A673 (cell line): ENCODE measurements at regions not wholly inside any gene's neighbourhood (a gene's known extent, or its start where the extent isn't known, plus 50 kb on each side); places are given as distances from the start of the nearest gene placed in this dataset.

Experiments used
- BruUV-seq: library from RNA; stranded (reverse); fragments of 400-500 nt; replicated peaks from 2 replicates; lab custom pipeline; 2021; lab: Mats Ljungman, UMichigan
- CTCF ChIA-PET: fragments of 300-600 bp; sonication (Branson Sonifier 250); formaldehyde crosslinking; loops from one replicate; lab custom pipeline; 2022; ENCODE audit warnings: antibody characterized with exemption; lab: Charles Lee
- POLR2A ChIA-PET: fragments of 300-600 bp; sonication (Branson Sonifier 250); formaldehyde crosslinking; loops from one replicate; lab custom pipeline; 2022; ENCODE audit warnings: antibody characterized with exemption; ENCODE audit not compliant: low non-redundant PET; lab: Charles Lee
- DNase-seq: peaks from one replicate; pipeline ENCODE4 v3.0.0-alpha.2; 2015; ENCODE audit warnings: low spot score
- H3K27ac ChIP-seq: fragments of 200-600 bp; sonication (generic); 2 replicates; pipeline ENCODE4 v1.5.1; 2016; ENCODE audit warnings: mixed run types, low read depth, mild to moderate bottlenecking, mixed read lengths, antibody characterized with exemption, low read length; ENCODE audit not compliant: poor library complexity, severe bottlenecking
- H3K27me3 ChIP-seq: fragments of 200-600 bp; sonication (generic); replicated peaks from 2 replicates; pipeline ENCODE4 v1.6.1; 2017; ENCODE audit warnings: mixed run types, low read depth, mild to moderate bottlenecking, mixed read lengths, antibody characterized with exemption, low read length; ENCODE audit not compliant: insufficient read depth, poor library complexity
- H3K36me3 ChIP-seq: fragments of 200-600 bp; sonication (generic); 2 replicates; pipeline ENCODE4 v1.6.1; 2016; ENCODE audit warnings: mixed run types, mild to moderate bottlenecking, mixed read lengths, antibody characterized with exemption, low read length; ENCODE audit not compliant: insufficient read depth, poor library complexity, severe bottlenecking
- H3K4me1 ChIP-seq: fragments of 200-600 bp; sonication (generic); 2 replicates; pipeline ENCODE4 v1.6.1; 2017; ENCODE audit warnings: mixed run types, mild to moderate bottlenecking, mixed read lengths, antibody characterized with exemption, low read length; ENCODE audit not compliant: insufficient read depth, poor library complexity, severe bottlenecking
- H3K4me3 ChIP-seq: fragments of 200-600 bp; sonication (generic); 2 replicates; pipeline ENCODE4 v1.5.1; 2016; ENCODE audit warnings: low read depth, mixed run types, mild to moderate bottlenecking, mixed read lengths, low read length; ENCODE audit not compliant: poor library complexity, severe bottlenecking
- H3K9me3 ChIP-seq: fragments of 200-600 bp; sonication (generic); 2 replicates; pipeline ENCODE4 v1.6.1; 2016; ENCODE audit warnings: mixed run types, low read depth, mild to moderate bottlenecking, mixed read lengths, antibody characterized with exemption, low read length; ENCODE audit not compliant: poor library complexity, severe bottlenecking
- EZH2 ChIP-seq: fragments of 200-600 bp; sonication (generic); IDR thresholded peaks from 2 replicates; pipeline ENCODE4 v1.6.1; 2017; ENCODE audit warnings: borderline replicate concordance, low read depth, mild to moderate bottlenecking, mixed read lengths, antibody characterized with exemption, low read length; ENCODE audit not compliant: poor library complexity, severe bottlenecking
- intact Hi-C: fragments of 100-400 bp; cut with micrococcal nuclease; formaldehyde crosslinking; loops from one replicate; pipeline ENCODE4 v1.10.0; 2022; ENCODE audit not compliant: unreplicated experiment
- TF ChIP-seq, protein P1 (sequence below): fragments of 300-800, 200-600 bp; sonication (generic); conservative IDR thresholded peaks from 2 replicates; pipeline ENCODE4 v1.5.1; 2017; ENCODE audit warnings: low read depth, mild to moderate bottlenecking, antibody characterized with exemption, low read length, moderate library complexity, mixed read lengths

- no peaks in the 10 kb centered on the region for H3K9me3 ChIP-seq
- H3K36me3 ChIP-seq, result no peaks in the 10 kb centered on the region
- H3K27ac ChIP-seq, result no peak overlapping the region
- intact Hi-C loops, result no loop called here
- no peaks in the 10 kb centered on the region for H3K4me1 ChIP-seq
- TF ChIP-seq, protein P1, sequence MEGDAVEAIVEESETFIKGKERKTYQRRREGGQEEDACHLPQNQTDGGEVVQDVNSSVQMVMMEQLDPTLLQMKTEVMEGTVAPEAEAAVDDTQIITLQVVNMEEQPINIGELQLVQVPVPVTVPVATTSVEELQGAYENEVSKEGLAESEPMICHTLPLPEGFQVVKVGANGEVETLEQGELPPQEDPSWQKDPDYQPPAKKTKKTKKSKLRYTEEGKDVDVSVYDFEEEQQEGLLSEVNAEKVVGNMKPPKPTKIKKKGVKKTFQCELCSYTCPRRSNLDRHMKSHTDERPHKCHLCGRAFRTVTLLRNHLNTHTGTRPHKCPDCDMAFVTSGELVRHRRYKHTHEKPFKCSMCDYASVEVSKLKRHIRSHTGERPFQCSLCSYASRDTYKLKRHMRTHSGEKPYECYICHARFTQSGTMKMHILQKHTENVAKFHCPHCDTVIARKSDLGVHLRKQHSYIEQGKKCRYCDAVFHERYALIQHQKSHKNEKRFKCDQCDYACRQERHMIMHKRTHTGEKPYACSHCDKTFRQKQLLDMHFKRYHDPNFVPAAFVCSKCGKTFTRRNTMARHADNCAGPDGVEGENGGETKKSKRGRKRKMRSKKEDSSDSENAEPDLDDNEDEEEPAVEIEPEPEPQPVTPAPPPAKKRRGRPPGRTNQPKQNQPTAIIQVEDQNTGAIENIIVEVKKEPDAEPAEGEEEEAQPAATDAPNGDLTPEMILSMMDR, result 0 out of 2 replicates have a peak, but pooled peaks have one; percentile 30
- TF ChIP-seq EZH2, result no peak
- no TSS peak for BruUV-seq
- ChIA-PET POLR2A (no interaction called here), CTCF (no interaction called here)
- no peak for DNase-seq
- no peak overlapping the region for H3K4me3 ChIP-seq
- peaks cover 67% of the 10 kb centered on the region for H3K27me3 ChIP-seq
Measured at GRCh38 chr21:33132054-33132453, 62.1 kb downstream of the OLIG1 start.

DNA sequence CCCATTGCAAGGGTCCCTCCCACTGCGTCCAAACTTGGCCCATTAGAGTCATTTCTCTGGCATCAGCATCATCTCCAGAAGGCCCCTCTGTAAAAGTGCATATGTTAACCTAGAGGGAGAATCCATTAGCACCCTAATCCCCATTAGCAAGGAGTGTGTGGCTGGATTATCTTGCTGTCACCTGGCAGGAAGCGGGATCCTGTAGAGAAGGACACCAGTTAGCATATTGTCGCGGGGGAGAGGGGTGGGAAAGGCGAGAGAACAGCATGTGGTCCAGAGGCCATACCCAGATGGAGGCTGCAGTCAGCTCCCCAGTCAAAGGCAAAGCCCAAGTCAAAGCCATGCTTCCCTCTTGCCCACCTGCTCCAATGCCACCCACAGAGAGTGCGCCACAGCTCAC, 64.0 kb downstream of the OLIG1 start:
- intact Hi-C loops, result no loop called here
- TF ChIP-seq EZH2, result no peak
- no peaks in the 10 kb centered on the region for H3K36me3 ChIP-seq
- no peak overlapping the region for H3K4me3 ChIP-seq
- peaks cover 67% of the 10 kb centered on the region for H3K27me3 ChIP-seq
- H3K4me1 ChIP-seq, result no peaks in the 10 kb centered on the region
- H3K27ac ChIP-seq, result no peak overlapping the region
- CTCF ChIA-PET, result no interaction called here
- no peaks in the 10 kb centered on the region for H3K9me3 ChIP-seq
- no TSS peak for BruUV-seq
- POLR2A ChIA-PET, result no interaction called here
- no peak for DNase-seq

DNA sequence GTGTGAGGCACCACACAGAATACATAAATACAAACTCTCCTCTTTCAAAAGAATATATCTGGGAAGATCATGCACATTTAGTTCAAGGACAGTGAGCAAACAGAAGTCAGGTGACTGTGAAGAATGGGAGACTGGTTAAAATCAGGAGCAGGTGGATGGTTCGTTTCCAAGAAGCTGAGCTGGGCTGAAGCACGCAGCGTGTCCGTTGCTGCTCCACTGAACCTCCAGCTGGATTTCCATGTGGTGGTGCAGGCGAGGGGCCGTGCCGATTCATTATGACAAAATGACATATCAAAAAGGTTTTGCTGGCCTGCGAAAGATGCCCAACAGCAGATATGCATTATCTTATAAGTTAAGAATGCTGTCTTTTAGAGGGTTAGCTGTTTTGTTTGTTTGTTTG, 66.0 kb downstream of the OLIG1 start:
- CTCF ChIA-PET, result no interaction called here
- Histone ChIP-seq H3K27ac (no peak overlapping the region), H3K4me3 (no peak overlapping the region), H3K4me1 (no peaks in the 10 kb centered on the region), H3K9me3 (no peaks in the 10 kb centered on the region), H3K27me3 (peaks cover 70% of the 10 kb centered on the region), H3K36me3 (no peaks in the 10 kb centered on the region)
- no peak for DNase-seq
- POLR2A ChIA-PET, result no interaction called here
- no TSS peak for BruUV-seq
- intact Hi-C loops, result no loop called here
- TF ChIP-seq EZH2, result no peak
- TF ChIP-seq, protein P1, result no peak

DNA sequence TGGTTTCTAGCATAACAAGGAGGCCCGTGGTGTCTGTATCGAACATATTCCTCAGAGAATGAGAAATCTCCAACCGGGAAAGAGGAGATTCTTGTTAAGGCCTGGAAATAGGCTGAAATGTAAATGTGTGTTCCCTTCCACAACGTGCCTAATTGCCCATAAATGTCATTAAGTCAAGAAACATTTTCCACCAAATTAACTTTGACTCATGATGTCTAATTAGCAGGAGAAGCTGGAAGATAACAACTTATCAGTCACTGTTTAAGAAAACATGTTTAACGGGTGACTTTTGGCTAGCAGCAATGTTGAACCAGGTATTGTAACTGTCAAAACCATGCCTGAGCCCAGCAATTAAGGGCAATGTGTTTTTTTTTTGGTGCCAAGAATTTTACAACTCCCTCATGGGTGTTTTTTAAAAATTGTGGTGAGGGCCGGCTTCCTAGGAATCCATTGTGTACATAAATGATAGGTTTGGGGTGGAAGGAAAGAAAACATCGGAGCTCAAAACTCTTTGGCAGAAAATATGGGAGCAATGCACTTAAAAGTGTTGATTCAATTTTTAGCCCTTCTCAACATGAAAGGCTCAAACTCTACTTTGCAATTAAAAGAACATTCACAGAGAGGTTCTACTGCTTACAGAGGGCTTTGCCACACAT, 67.0 kb downstream of the OLIG1 start:
- intact Hi-C loops, result no loop called here

More for the DNA sequence above, 67.0 kb downstream of the OLIG1 start:
- H3K4me1 ChIP-seq, result no peaks in the 10 kb centered on the region
- no peak for TF ChIP-seq EZH2
- TF ChIP-seq, protein P1, result no peak
- ChIA-PET CTCF (interaction anchor here (0.5 kb wide), 1 partner anchor 25 kb away, joined by 5 read pairs; no protein-coding TSS in a partner anchor), POLR2A (no interaction called here)
- no peak for DNase-seq
- H3K27ac ChIP-seq, result no peak overlapping the region
- H3K4me3 ChIP-seq, result no peak overlapping the region
- H3K27me3 ChIP-seq, result peaks cover 71% of the 10 kb centered on the region
- no peaks in the 10 kb centered on the region for H3K36me3 ChIP-seq
- BruUV-seq, result no TSS peak
- H3K9me3 ChIP-seq, result no peaks in the 10 kb centered on the region
